PC-9 (cell line): ENCODE measurements at regions not wholly inside any gene's neighbourhood (a gene's known extent, or its start where the extent isn't known, plus 50 kb on each side); places are given as distances from the start of the nearest gene placed in this dataset.

Experiments
- BruUV-seq: library from RNA; stranded (reverse); fragments of 400-500 nt; replicated peaks from 2 replicates; lab custom pipeline; 2021; lab: Mats Ljungman, UMichigan
- CTCF ChIA-PET: fragments of 300-600 bp; sonication (Branson Sonifier 250); formaldehyde crosslinking; loops from one replicate; lab custom pipeline; 2022; ENCODE audit warnings: antibody characterized with exemption; lab: Charles Lee
- POLR2A ChIA-PET: fragments of 300-600 bp; sonication (Branson Sonifier 250); formaldehyde crosslinking; loops from one replicate; lab custom pipeline; 2022; ENCODE audit warnings: antibody characterized with exemption; ENCODE audit not compliant: unreplicated experiment; lab: Charles Lee
- DNase-seq, 2 experiments: peaks; one replicate each; pipeline versions ENCODE4 v3.0.0 to v3.0.0-alpha.2; 2015 to 2022; ENCODE audit warnings: mixed read lengths in 1 of 2
- H2AFZ ChIP-seq: fragments of 200-600 bp; sonication (generic); 2 replicates; pipeline ENCODE4 v1.8.1; 2017; ENCODE audit warnings: antibody characterized with exemption
- H3F3A ChIP-seq: fragments of 200-600 bp; sonication (generic); 2 replicates; pipeline ENCODE4 v1.8.1; 2017; ENCODE audit warnings: antibody characterized with exemption, mild to moderate bottlenecking, low read depth; ENCODE audit not compliant: insufficient read depth
- H3K27ac ChIP-seq: fragments of 200-600 bp; sonication (generic); 2 replicates; pipeline ENCODE4 v1.6.1; 2016; ENCODE audit warnings: mixed run types
- H3K27me3 ChIP-seq: fragments of 200-600 bp; sonication (generic); 2 replicates; pipeline ENCODE4 v1.6.1; 2016; ENCODE audit warnings: low read depth, mixed run types; ENCODE audit not compliant: insufficient read depth
- H3K36me3 ChIP-seq: fragments of 200-600 bp; sonication (generic); 2 replicates; pipeline ENCODE4 v1.6.1; 2016; ENCODE audit warnings: low read depth, mixed run types
- H3K4me1 ChIP-seq: fragments of 200-600 bp; sonication (generic); replicated peaks from 2 replicates; pipeline ENCODE4 v1.6.1; 2016; ENCODE audit warnings: mixed run types; ENCODE audit not compliant: insufficient read depth
- H3K4me2 ChIP-seq: fragments of 200-600 bp; sonication (generic); 2 replicates; pipeline ENCODE4 v1.6.1; 2017; ENCODE audit warnings: mixed run types
- H3K4me3 ChIP-seq: fragments of 200-600 bp; sonication (generic); 2 replicates; pipeline ENCODE4 v1.6.1; 2016; ENCODE audit warnings: mixed run types
- H3K79me2 ChIP-seq: fragments of 200-600 bp; sonication (generic); 2 replicates; pipeline ENCODE4 v1.6.1; 2017; ENCODE audit warnings: low read depth, mixed run types
- H3K9me2 ChIP-seq: fragments of 200-600 bp; sonication (generic); 2 replicates; pipeline ENCODE4 v1.8.1; 2017; ENCODE audit warnings: mild to moderate bottlenecking; ENCODE audit not compliant: insufficient read depth
- H3K9me3 ChIP-seq: fragments of 200-600 bp; sonication (generic); 2 replicates; pipeline ENCODE4 v1.8.1; 2016; ENCODE audit warnings: low read depth; ENCODE audit not compliant: insufficient read depth
- H4K20me1 ChIP-seq: fragments of 200-600 bp; sonication (generic); 2 replicates; pipeline ENCODE4 v1.8.1; 2017; ENCODE audit not compliant: insufficient read depth
- EZH2 ChIP-seq: fragments of 200-600 bp; sonication (generic); IDR thresholded peaks from 2 replicates; pipeline ENCODE4 v1.8.0; 2017; ENCODE audit warnings: antibody characterized with exemption, low read depth
- intact Hi-C: fragments of 100-400 bp; cut with micrococcal nuclease; formaldehyde crosslinking; loops from one replicate; pipeline ENCODE4 v1.10.0; 2022; ENCODE audit not compliant: unreplicated experiment
- TF ChIP-seq, protein P1 (sequence below): fragments of 200-600 bp; sonication (generic); conservative IDR thresholded peaks from 2 replicates; pipeline ENCODE4 v1.6.1; 2017; ENCODE audit warnings: mixed run types, antibody characterized with exemption, mild to moderate bottlenecking, moderate library complexity

DNA sequence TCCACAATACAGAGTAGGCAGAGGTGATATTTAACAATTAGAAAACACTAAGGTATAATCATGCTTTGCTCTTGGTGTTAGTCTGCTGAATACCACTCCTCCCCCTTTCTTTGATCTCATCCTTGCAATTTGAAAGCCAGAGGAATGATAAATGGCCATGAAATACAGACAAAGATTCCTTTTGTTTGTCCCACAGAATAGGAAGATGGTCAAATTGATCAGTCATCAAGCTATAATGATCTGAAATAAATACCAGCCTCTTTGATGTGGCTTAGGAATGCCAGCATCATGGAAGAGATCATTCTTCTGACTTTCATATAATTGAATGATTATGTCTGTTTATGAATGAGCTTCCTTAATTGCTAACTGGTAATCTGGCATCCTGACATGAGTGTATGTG lies 1541.7 kb upstream of the CDH8 start:
- intact Hi-C loops, result no loop called here
- Histone ChIP-seq H3K4me2 (no peak overlapping the region), H3K9me3 (no peaks in the 10 kb centered on the region), H3K9me2 (no peaks in the 10 kb centered on the region), H3K79me2 (no peaks in the 10 kb centered on the region), H3K27me3 (no peaks in the 10 kb centered on the region), H4K20me1 (no peaks in the 10 kb centered on the region), H3K4me1 (no peaks in the 10 kb centered on the region), H3K27ac (no peak overlapping the region), H3K36me3 (no peaks in the 10 kb centered on the region), H3K4me3 (no peak overlapping the region), H2AFZ (no peak overlapping the region), H3F3A (no peaks in the 10 kb centered on the region)
- CTCF ChIA-PET, result no interaction called here
- POLR2A ChIA-PET, result no interaction called here
- BruUV-seq, result no TSS peak
- no peak for DNase-seq
- TF ChIP-seq, protein P1, sequence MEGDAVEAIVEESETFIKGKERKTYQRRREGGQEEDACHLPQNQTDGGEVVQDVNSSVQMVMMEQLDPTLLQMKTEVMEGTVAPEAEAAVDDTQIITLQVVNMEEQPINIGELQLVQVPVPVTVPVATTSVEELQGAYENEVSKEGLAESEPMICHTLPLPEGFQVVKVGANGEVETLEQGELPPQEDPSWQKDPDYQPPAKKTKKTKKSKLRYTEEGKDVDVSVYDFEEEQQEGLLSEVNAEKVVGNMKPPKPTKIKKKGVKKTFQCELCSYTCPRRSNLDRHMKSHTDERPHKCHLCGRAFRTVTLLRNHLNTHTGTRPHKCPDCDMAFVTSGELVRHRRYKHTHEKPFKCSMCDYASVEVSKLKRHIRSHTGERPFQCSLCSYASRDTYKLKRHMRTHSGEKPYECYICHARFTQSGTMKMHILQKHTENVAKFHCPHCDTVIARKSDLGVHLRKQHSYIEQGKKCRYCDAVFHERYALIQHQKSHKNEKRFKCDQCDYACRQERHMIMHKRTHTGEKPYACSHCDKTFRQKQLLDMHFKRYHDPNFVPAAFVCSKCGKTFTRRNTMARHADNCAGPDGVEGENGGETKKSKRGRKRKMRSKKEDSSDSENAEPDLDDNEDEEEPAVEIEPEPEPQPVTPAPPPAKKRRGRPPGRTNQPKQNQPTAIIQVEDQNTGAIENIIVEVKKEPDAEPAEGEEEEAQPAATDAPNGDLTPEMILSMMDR, result no peak

DNA sequence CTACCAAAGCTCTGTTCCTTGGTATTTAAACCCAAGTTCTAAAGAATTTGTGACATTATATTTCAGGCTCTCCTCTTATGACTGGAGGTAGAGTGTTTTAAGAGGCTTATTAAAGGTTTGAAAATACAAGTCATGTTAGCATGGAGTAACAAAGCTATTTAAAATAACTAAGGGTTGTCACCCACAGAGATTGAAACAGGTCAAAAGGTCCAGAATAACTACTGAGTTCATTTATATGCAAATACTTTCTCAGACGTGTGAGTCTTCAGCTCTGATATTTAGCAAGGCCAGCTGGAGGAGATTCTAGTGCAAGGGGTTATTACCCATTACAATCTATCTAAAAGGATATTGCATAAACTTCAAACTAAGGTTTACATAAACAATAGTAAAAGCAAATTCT lies 1538.8 kb upstream of the CDH8 start:
- no peak overlapping the region for H3K4me3 ChIP-seq
- no TSS peak for BruUV-seq
- no peaks in the 10 kb centered on the region for H3K27me3 ChIP-seq
- H3F3A ChIP-seq, result no peaks in the 10 kb centered on the region
- no peaks in the 10 kb centered on the region for H3K79me2 ChIP-seq
- TF ChIP-seq, protein P1, result no peak
- no peak for TF ChIP-seq EZH2
- H4K20me1 ChIP-seq, result no peaks in the 10 kb centered on the region
- intact Hi-C loops, result no loop called here
- ChIA-PET POLR2A (no interaction called here), CTCF (no interaction called here)
- no peak overlapping the region for H2AFZ ChIP-seq
- no peak overlapping the region for H3K4me2 ChIP-seq
- no peak for DNase-seq
- H3K4me1 ChIP-seq, result no peaks in the 10 kb centered on the region
- no peaks in the 10 kb centered on the region for H3K9me3 ChIP-seq
- H3K27ac ChIP-seq, result no peak overlapping the region
- no peaks in the 10 kb centered on the region for H3K9me2 ChIP-seq
- H3K36me3 ChIP-seq, result no peaks in the 10 kb centered on the region

DNA sequence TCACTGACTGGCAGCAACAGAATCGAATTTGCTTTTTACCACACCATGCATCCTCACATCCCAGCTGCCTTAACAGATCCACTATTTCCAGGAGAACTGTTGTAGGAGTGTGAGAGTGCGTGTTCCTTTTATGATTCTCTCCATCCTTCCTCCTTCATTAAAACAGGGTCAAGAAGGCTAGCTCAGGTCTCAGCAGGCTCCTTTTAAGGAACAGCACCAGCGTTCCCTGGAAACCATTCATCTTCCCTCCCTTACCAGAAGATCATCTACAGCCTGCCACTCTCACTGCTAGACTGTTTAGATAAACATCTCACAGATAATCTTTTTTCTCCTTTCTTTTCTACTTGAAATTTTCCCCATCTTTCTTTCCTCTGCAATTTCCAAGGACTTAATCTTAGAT lies 1531.9 kb upstream of the CDH8 start:
- Histone ChIP-seq H3K4me2 (no peak overlapping the region), H3K27ac (no peak overlapping the region), H3K9me2 (no peaks in the 10 kb centered on the region), H4K20me1 (no peaks in the 10 kb centered on the region), H3K27me3 (no peaks in the 10 kb centered on the region), H3K36me3 (no peaks in the 10 kb centered on the region), H2AFZ (no peak overlapping the region), H3F3A (no peaks in the 10 kb centered on the region), H3K79me2 (no peaks in the 10 kb centered on the region), H3K4me1 (no peaks in the 10 kb centered on the region), H3K4me3 (no peak overlapping the region), H3K9me3 (no peaks in the 10 kb centered on the region)
- TF ChIP-seq, protein P1, result no peak
- no peak for TF ChIP-seq EZH2
- POLR2A ChIA-PET, result no interaction called here
- no peak for DNase-seq
- BruUV-seq, result no TSS peak
- intact Hi-C loops, result no loop called here
- CTCF ChIA-PET, result no interaction called here
